Activated CD4-positive, alpha-beta T cell treated with anti-CD3 and anti-CD28 coated beads for 48 hours (primary cell): ENCODE measurements at regions not wholly inside any gene's neighbourhood (a gene's known extent, or its start where the extent isn't known, plus 50 kb on each side); places are given as distances from the start of the nearest gene placed in this dataset.
"Not testable (repeated sequence)": the region's sequence is repeated elsewhere in the genome, so short reads cannot be mapped to it uniquely, and the experiment has no call there.

Experiments
- DNase-seq: peaks from one replicate; pipeline ENCODE4 v3.0.0-alpha.2; 2020

GRCh38 chr15:79156704-79157375, 66.3 kb upstream of the RASGRF1 start:
- no peak for DNase-seq

- no peak for DNase-seq
Measured at GRCh38 chr15:79154483-79155135, 64.0 kb upstream of the RASGRF1 start.

- not testable (repeated sequence) for DNase-seq
Measured at GRCh38 chr15:79144290-79144689, 53.7 kb upstream of the RASGRF1 start.

GRCh38 chr15:79140846-79141570, 50.4 kb upstream of the RASGRF1 start:
- DNase-seq = no peak
